ENCODE measurements at regions not wholly inside any gene's neighbourhood (a gene's known extent, or its start where the extent isn't known, plus 50 kb on each side); places are given as distances from the start of the nearest gene placed in this dataset.

- TF ChIP-seq CTCF (conservative IDR thresholded peaks at IDR 0.05; ENCODE audit: low read depth, low read length) (no peak), EZH2 (IDR thresholded peaks at IDR 0.05; ENCODE audit: borderline replicate concordance, low read depth, low read length, poor library complexity, severe bottlenecking) (no peak)
Observed at GRCh38 chr7:130791746-130792145, 57.7 kb upstream of the KLF14 start.

All from A673 (cell line).